HG03064 (cell line): ENCODE measurements at regions not wholly inside any gene's neighbourhood (a gene's known extent, or its start where the extent isn't known, plus 50 kb on each side); places are given as distances from the start of the nearest gene placed in this dataset.

Experiments
- ATAC-seq: cut with Tn5 transposase; IDR thresholded peaks from one replicate; pipeline ENCODE4 v1.9.1; 2021; ENCODE audit warnings: low read depth; ENCODE audit not compliant: unreplicated experiment

GRCh38 chr11:82676483-82677094, 57.1 kb downstream of the FAM181B start:
- no peak for ATAC-seq

DNA sequence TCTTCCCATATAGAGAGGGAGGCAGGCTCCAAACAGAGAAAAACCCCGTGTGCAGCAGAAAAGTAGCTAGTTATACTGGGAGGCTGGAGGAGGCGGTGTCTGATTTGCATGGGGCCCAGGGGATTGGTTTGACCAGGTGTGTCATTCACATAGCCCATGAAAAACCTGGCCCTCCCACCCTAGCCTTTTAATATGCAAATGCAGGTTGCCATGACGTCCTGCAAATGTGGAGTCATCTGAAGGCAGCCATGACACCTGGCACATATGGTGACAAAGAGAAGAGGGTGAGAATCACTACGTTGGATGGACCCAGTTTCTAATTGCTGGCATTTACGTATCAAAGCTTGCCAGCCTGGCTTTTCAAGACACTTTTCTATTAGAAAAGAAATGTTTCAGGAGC, 57.8 kb downstream of the FAM181B start:
- no peak for ATAC-seq

- no peak for ATAC-seq
Measured at GRCh38 chr11:82673631-82674030, 60.0 kb downstream of the FAM181B start.

DNA sequence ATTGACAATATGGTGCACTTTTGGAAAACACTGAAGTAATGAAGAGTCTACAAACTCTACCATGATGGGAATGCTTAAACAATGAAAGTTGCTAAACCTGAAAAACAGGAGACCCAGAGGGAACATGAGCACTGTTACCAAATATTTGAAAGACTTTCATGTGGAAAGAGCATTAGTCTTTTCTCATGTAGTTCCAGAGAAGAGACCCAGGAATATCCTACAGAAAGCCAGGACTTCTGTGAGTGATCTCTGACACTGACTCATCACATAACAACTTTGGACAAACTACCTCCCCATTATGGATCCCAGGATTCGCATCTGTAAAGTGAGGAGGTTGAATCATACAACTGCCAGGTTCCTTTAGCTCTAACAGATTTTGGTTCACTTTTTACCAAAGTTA, 62.2 kb downstream of the FAM181B start:
- ATAC-seq: no peak

DNA sequence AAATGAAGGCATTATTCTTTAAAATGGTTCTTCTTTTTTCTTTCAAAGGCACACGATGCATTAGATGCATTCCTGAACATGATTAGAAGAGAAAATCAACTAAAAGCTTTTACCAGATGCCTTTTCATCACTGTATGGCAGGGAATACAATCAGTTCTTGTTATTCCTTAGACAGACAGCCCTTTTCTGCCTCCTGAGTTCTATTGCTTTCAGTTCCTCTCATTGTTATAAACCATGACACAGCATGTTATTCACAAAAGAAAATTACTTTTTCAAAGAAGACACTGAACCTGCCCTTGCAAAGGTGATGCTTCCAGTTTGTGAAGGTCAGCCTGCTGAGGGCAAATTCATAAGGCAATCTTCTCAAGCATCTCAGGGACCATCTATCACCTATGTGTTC, 70.1 kb downstream of the FAM181B start:
- ATAC-seq: no peak

DNA sequence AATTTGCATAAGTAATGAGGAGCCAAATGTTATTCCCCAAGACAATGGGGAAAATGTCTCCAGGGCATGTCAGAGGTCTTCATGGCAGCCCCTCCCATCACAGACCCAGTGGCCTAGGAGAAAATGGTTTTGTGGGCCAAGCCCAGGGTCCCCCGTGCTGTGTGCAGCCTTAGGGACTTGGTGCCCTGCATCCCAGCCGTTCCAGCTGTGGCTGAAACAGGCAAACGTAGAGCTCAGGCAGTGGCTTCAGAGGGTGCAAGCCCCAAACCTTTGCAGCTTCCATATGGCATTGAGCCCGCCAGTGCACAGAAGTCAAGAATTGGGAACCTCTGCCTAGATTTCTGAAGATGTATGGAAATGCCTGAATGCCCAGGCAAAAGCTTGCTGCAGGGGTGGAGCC, 79.9 kb downstream of the FAM181B start:
- ATAC-seq: no peak

DNA sequence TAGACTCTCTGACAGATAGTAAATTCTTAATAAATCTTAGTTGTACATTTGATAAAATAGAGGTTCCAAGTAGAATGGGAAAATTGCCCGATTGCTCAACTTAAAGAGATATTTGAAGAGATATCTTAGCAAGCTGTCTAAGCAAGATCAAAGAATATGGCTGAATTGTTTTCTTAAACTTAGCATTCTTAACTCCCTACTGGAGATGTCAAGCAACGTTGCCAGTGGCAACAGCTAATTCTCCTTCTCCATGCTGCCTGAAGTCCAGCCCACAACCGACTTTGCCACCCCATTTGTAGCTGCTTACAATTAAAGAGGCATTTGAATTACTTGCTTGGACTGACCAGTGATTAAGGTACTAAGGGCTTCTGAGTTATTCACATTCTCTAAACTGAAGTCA, 94.4 kb downstream of the FAM181B start:
- no peak for ATAC-seq

- ATAC-seq: no peak
Measured at GRCh38 chr11:82636615-82637014, 97.0 kb downstream of the FAM181B start.

- ATAC-seq: no peak
Measured at GRCh38 chr11:82634091-82634490, 99.6 kb downstream of the FAM181B start.

DNA sequence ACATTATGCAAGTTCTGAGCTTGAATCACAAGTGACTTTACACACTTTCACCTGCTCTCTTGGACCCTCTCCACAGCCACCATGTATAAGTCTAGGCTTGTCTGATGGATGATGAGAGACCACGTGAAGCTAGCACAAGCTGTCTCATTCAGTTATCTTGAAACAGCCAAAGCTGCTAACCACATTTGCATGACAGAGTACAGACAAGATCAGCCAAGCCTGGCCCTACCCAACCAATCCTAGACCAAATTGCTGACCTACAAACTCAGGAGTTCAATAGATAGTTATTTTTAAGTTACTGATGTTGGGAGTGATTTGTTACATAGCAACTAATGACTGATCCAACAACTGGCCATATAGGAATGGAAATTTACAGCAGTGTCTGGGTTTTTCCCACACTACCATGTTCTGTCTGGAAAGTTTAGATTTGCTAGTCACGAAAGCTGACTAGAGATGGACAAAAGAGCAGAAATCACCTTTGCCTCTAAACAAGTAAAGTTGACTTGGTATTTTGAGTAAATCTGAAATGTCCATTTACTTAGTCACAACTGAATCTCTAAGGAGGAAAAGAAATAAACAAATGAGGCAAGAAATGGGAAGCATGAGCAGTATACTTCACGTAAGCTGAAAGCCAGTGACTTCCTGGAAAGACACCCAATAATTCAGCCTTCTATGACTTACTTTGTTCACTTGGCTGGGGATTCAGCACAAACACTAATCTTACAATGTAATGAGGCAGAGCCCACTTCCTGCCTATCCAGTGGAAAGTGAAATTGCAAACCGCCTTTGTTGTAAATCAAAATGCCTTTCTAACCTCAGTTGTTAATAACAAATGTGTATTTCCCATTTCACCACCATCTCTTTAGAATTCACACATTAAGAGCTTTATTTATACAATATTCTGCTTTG, 101.7 kb downstream of the FAM181B start:
- peak; percentile 58 for ATAC-seq

DNA sequence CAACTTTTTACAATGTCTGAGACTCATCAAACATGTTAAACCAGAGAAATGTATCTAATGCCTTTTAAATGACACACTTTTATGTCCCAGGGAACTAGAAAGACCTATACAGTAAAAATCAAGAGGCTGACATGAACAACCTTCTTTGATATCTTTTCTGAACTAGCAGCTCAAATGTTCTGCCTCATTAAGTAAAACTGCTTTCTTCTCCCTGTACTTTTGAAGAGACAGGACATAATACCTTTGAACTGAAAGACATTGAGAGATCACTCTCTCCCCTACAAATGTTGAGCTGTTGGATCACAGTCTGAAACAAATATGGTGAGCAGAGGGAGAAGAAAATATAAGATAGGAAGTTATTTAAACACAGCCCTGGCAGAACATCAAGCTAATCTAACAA, 123.0 kb downstream of the FAM181B start:
- no peak for ATAC-seq

DNA sequence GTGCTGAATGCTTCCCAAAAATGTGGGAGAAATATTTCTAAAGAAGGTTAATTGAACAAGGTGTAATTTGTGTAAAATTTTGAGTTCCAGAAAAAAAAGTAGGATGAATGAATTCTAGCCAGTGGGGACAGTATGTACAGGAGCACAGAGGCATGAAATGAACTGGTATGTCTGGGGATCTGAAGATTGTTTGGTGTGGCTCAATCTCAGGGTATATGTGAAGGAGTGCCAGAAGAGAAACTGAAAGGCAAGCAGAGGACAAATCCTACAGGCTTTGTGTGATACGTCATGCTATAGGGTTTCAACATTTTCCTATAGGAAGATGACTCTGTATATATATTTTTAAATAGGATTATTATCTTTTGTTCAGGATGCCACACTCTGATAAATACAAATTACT, 126.9 kb downstream of the FAM181B start:
- ATAC-seq: no peak

- ATAC-seq: no peak
Measured at GRCh38 chr11:82601711-82602110, 132.0 kb downstream of the FAM181B start.

- no peak for ATAC-seq
Measured at GRCh38 chr11:82599836-82600235, 133.8 kb downstream of the FAM181B start.

DNA sequence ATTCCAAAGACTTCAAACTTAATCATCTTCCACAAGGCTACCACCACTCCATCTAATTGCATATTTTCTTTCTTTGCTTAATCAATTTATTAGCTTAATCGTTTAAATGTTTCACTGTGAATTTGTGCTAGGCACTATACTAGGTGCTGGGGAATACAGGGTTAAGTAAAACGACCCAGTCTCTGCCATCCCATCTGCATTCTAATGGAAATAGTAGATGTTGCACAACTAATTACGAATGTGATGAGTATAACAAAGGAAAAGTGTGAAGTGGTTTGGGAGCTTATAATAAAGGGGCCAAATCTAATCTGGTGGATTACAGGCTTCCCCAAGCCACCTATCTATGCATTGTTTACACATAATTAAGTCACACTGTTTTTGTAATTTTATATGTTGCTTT, 147.1 kb downstream of the FAM181B start:
- ATAC-seq: no peak

- ATAC-seq: no peak
Measured at GRCh38 chr11:82577246-82577645, 156.4 kb downstream of the FAM181B start.

- ATAC-seq: no peak
Measured at GRCh38 chr11:82560836-82561235, 172.8 kb downstream of the FAM181B start.

DNA sequence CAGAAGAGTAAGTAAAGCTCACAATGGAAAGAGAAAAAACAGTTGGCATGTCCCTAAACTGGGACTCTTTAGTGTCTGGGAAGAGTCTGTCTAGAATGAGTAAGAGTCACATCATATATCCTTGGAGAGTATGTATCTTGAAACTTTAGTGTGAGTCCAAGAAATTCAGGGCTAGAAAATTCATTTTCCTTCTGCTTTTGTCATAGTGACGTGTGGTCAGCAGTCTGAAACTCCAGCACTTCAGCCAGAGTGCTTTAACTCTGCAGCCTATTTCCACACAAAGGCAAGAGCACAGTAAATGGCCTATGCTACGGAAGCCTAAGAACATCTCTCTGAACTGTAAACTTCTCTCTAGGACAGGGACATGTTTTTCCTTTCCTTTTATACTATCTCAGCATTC, 174.1 kb downstream of the FAM181B start:
- ATAC-seq: no peak

DNA sequence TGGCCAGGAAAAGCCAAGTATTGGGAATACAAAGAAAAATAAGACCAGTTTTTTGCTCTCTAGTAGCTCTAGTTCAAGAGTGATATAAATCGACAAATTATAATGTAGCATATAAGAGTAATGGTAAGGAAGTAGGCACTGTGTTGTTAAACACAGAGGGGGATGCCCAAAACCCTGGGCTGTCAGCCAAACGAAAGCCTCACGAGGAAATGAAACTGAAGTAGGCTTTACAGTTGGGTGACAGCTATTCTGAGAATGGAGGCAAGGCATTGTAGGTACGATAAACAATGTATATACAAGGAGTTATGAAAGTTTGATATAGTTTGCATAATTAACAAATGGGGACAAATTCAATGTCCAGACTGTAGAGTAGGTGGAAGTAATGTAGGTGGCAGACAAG, 176.4 kb downstream of the FAM181B start:
- peak; percentile 97 for ATAC-seq

GRCh38 chr11:82556210-82556609, 177.5 kb downstream of the FAM181B start:
- no peak for ATAC-seq

DNA sequence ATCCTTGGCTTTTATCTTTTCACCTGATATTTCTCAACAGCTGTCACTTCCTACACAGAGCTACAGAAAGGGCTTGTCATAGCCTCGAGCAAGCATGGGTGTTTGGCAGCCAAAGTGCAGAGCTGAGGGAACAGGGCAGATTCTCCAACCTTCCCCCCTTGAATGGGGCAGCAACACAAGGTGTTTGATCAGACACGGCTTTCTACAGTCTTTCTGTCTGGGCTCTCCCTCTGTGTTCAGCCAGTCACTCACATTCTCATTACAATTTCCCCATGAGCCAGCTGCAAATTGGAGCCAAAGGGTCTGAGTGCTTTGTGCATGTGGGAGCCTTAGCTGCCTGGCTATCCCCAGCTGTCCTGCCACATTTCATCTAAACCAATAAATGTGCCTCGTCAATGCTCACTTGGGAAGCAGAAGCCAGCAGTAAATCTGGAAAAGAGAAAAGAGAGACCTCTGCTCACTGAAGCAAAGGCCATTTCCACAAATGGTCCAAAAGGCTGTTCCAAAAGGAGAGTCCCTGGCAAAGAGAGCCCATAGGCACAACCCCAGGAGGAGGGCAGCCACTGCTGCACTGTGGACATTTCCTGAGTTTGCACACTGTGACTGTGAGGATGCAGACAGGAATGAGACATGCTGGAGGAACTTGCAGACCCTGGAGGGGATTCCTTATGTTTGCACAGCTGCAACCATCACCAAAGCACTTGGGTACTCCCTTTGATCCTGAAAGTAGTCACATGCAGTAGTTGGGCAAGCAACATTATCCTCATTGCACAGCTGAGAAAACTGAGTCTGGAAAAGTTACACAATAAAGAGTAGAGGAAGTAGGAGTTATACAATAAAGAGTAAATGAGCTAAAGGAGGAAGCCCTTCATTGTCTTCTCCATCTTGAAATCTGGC, 186.8 kb downstream of the FAM181B start:
- ATAC-seq: no peak
